AG04449 (cell line): ENCODE measurements at regions not wholly inside any gene's neighbourhood (a gene's known extent, or its start where the extent isn't known, plus 50 kb on each side); places are given as distances from the start of the nearest gene placed in this dataset.
A peak's percentile ranks its signal among the peaks of the same experiment; 100 is the strongest.

Source experiments
- CTCF ChIA-PET: fragments of 350-600 bp; formaldehyde crosslinking; extraction: SDS; loops from one replicate; lab custom pipeline; 2021; ENCODE audit warnings: antibody characterized with exemption; lab: Yijun Ruan, JAX
- POLR2A ChIA-PET: fragments of 400-600, 350-600 bp; formaldehyde crosslinking; extraction: SDS; loops from one replicate; lab custom pipeline; 2020; ENCODE audit warnings: antibody characterized with exemption, inconsistent platforms; lab: Yijun Ruan, JAX
- DNase-seq: peaks from one replicate; pipeline ENCODE4 v3.0.0-alpha.2; 2010; ENCODE audit warnings: low read depth, low spot score
- H3K4me3 ChIP-seq: 2 replicates; pipeline ENCODE4 v1.5.1; 2011; ENCODE audit warnings: low read depth, mild to moderate bottlenecking, control low read depth, low read length
- TF ChIP-seq, protein P1 (sequence below): IDR thresholded peaks from one replicate; pipeline ENCODE4 v1.5.1; 2011; ENCODE audit warnings: mild to moderate bottlenecking, moderate library complexity, low read length, control low read depth, inconsistent platforms; ENCODE audit not compliant: insufficient read depth; ENCODE audit errors: missing control alignments

DNA sequence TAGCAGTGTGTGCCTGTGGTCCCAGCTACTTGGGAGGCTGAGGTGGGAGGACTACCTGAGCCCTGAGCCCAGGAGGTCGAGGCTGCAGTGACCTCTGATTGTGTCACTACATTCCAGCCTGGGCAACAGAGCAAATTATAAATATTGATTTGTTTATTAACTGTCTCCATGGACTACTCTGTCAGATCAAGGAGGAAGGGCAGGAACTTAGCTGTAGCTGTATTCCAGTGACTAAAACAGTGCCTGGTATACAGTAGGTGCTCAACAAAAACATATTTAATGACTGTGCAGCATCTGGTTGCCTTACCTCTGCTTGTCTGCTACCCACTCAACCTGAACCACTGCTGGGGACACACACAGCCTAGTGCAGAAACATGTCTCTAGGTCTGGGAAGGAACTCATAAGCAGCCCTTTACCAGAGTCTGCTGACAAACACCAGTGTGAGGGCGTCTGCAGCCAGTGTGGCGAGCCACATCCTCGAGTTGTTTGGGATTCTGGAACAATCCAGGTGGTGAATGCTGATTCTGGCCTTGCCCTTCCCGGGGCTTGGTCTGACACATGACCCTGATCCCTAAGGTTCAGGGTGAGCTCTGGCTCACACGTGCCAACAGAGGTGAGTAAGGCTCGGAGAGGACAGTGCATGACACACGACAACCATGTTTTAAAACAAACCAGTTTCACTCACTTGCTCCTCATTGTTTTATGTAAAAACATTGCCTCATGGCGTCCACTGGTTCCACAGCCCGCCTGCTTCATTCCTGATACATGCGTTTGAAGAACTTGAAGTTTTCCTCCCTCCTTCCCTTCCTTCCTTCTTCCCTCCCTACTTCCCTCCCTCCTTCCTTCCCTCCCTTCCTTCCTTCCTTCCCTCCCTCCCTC lies 117.9 kb upstream of the ZNF217 start:
- DNase-seq, result no peak
- ChIA-PET CTCF (interaction anchor here (1.2 kb wide), 2 partner anchors 204 to 228 kb away, joined by 3 to 4 read pairs; no protein-coding TSS in a partner anchor), POLR2A (no interaction called here)
- no peak overlapping the region for H3K4me3 ChIP-seq
- TF ChIP-seq, protein P1, sequence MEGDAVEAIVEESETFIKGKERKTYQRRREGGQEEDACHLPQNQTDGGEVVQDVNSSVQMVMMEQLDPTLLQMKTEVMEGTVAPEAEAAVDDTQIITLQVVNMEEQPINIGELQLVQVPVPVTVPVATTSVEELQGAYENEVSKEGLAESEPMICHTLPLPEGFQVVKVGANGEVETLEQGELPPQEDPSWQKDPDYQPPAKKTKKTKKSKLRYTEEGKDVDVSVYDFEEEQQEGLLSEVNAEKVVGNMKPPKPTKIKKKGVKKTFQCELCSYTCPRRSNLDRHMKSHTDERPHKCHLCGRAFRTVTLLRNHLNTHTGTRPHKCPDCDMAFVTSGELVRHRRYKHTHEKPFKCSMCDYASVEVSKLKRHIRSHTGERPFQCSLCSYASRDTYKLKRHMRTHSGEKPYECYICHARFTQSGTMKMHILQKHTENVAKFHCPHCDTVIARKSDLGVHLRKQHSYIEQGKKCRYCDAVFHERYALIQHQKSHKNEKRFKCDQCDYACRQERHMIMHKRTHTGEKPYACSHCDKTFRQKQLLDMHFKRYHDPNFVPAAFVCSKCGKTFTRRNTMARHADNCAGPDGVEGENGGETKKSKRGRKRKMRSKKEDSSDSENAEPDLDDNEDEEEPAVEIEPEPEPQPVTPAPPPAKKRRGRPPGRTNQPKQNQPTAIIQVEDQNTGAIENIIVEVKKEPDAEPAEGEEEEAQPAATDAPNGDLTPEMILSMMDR, result no peak

DNA sequence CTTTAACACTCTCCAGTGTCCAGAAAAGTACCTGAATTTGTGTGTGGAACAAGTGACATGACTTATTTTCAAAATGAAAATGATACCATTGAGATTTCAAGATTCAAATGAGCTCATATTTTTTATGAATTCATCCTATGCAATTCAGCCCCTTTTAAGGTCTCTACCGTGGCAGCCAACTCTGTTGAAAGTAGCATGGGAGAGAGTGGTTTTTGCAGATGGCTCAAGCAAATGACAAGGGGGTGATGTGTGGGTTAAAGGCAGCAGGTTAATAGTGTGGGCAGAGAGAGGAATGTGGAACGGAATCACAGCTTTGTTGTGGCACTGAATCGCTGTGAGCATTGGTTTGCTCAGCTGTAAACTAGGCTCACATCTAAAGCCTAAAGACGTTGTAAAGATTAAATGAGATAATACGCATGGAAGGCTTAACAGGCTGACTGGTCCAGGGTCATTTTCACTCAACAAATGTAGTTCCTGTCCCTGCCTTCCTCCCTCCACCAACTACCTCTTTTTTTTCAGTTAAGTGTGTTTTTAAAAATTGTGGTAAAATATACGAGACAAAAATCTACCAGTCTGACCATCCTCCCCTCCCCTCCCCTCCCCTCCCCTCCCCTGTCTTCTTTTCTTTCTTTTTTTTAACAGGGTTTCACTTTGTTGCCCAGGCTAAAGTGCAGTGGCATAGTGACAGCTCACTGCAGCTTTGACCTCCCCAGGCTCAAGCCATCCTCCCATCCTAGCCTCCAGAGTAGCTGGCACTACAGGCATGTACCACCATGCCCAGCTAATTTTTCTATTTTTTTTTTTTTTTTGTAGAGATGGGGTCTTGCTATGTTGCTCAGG lies 114.7 kb upstream of the ZNF217 start:
- no peak overlapping the region for H3K4me3 ChIP-seq
- ChIA-PET CTCF (interaction anchor here (0.9 to 3.1 kb wide), 5 partner anchors 10 to 231 kb away, joined by 3 to 23 read pairs (median 5); no protein-coding TSS in a partner anchor), POLR2A (interaction anchor here (0.5 to 1.0 kb wide), 6 partner anchors 53 to 1603 kb away, joined by 3 to 6 read pairs (median 3); partner anchors contain the start of gene ZNF217)
- no peak for DNase-seq
- TF ChIP-seq, protein P1, result no peak

DNA sequence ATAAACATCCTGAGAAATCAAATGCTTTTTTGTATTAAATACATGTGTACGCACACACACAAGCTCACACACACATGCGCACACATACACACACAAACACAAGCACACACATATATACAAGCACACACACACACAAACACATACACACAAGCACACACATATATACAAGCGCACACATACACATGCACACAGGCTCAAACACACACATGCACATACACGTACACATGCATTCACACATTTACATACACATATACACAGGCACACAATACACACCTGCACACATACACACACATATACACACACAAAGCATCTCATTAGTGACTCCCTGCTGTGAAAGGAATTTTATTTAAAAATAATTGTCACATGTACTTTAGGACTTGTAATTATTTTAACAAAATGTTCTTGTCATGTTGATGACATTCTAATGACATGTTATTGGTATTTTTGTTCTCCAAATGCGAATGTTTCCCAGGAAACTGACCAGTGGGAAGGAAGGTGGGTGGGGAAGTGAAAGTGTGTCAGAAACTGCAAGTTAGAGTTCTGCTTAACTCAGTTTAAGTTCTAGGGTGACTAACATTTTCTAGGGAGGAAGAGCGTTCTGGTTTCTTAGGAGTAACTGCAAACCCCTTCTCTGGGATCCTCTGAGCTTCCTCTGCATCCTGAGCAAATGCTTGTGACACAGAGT lies 113.9 kb upstream of the ZNF217 start:
- POLR2A ChIA-PET, result interaction anchor here (0.5 to 1.0 kb wide), 6 partner anchors 52 to 1602 kb away, joined by 3 to 6 read pairs (median 3); partner anchors contain the start of gene ZNF217

DNA sequence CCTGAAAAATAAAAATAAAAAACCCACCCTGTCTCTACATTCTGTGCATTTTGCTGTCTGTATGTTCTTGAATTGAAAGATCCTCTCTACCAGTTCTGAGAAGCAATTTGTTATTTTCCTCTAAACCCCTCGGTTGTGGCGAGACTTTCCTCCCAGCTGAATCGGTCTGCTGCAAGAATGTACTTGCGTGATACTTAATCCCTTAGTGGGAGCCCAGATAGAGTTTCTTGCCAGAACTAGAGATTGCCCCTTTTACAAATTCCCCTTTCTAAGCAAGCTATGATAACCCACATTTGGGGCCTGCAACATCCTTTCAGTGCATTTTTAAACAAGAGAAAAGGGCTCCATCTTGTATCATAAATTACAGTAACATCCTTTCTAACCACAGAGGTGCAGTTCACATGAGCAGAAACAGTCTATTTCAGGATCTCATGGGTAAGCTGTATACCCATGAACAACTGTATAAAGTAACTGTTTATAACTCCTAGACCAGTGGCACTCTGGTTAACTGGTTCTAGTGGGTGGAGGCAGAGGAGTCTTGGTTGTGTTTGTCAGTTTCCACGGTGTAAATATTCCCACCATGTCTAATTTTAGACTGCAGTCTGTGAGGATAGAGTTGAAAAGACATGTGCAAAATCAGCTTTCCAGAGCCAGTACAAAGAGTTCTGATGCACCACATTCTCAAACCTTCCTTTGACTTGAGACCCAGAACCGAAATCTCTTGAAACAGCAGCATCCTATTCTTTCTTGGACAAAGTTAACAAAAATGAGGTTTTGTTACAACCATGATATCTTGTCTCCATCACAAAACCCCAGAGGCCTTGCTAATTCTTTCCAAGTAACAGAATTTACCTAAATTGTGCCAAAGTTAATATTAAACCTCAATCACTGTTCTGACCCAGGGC lies 113.1 kb upstream of the ZNF217 start:
- POLR2A ChIA-PET, result no interaction called here
- TF ChIP-seq, protein P1, result no peak
- no peak overlapping the region for H3K4me3 ChIP-seq
- peak; percentile 70 for DNase-seq
- CTCF ChIA-PET, result interaction anchor here (1.7 to 3.1 kb wide), 2 partner anchors 129 to 209 kb away, joined by 5 to 23 read pairs; no protein-coding TSS in a partner anchor

More for the DNA sequence above, 113.9 kb upstream of the ZNF217 start:
- no peak overlapping the region for H3K4me3 ChIP-seq
- TF ChIP-seq, protein P1, result no peak
- CTCF ChIA-PET, result interaction anchor here (0.9 to 3.1 kb wide), 5 partner anchors 11 to 232 kb away, joined by 3 to 23 read pairs (median 5); no protein-coding TSS in a partner anchor
- DNase-seq, result no peak

DNA sequence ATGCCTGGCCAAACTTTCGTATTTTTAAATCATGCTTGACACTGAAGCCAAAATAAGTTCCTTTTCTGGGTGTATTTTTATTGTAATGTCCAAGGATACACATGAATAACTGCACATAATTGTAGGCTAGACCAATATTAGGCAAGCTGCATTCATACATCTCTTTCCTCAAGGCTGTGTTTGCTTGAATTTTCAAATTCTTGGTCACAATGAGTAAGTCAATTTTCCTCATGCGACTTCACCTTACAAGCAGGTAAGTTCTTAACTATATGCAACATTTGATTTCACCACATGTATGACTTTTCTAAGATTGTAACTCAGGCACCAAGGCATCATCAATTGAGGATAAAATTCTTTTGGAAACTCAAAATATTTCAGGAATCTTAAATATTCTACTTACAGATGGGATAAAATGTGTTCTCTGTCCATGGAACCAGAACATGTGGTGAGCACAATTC lies 112.4 kb upstream of the ZNF217 start:
- ChIA-PET POLR2A (no interaction called here), CTCF (interaction anchor here (3.1 kb wide), 1 partner anchor 210 kb away, joined by 23 read pairs; no protein-coding TSS in a partner anchor)
- H3K4me3 ChIP-seq, result no peak overlapping the region
- DNase-seq, result no peak
- TF ChIP-seq, protein P1, result no peak
